NCI-H2171 (cell line): ENCODE measurements at regions not wholly inside any gene's neighbourhood (a gene's known extent, or its start where the extent isn't known, plus 50 kb on each side); places are given as distances from the start of the nearest gene placed in this dataset.

Source experiments
- DNase-seq: peaks from one replicate; lab custom pipeline; 2025; lab: John Stamatoyannopoulos, UW

DNA sequence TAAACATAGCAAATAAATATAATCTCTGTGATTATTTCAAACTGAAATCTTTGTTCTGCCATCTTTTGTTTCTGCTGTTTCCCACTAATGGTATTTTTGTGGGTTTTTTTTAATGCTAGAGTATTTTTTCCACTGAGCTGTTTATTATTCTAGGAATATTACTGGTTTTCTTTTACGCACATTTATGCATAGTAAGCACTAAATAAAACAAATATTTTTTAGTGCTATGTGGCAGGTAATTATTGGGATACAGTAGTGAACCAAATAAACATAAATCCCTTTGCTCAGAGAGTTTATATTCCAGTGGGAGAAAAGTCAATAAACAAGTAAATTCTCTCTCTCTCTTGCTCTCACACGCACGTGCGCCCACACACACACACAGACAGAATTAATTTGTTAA, 397.4 kb downstream of the PRDM5 start:
- DNase-seq = no peak

DNA sequence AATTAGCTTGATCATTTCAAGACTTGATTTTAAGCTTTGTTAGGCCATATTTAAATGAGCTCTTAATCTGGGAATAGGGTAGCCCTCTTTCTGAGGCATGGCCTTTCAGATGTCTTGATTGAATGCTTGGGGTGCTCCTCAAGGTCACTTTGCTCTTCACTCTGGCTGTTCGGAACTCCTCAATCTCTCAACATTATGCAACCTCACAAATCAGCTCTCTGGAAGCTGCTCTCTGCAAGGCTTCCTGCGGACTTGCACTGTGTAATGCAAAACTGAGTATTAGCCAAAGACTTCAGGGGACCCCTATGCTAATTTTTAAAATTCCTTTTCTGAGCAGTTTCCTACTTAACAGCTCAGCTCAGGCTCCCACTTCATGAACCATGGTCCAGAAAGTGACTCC, 398.3 kb downstream of the PRDM5 start:
- no peak for DNase-seq

DNA sequence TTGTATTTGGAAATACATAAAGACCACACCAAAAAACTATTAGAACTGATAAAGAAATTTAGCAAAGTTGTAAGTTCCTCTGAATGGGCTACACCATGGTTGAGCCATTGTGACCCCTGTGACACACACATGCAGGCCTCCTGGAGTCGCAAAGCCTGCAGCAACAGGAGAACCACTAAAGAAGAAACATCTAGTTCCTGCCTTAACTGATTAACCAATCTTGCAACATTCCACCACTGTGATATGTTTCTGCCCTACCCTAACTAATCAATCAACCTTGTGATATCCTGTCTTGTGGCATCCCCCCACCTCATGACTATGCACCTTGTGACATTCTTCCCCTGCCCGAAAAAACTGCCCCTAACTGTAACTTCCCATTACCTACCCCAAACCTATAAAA, 401.8 kb downstream of the PRDM5 start:
- no peak for DNase-seq

DNA sequence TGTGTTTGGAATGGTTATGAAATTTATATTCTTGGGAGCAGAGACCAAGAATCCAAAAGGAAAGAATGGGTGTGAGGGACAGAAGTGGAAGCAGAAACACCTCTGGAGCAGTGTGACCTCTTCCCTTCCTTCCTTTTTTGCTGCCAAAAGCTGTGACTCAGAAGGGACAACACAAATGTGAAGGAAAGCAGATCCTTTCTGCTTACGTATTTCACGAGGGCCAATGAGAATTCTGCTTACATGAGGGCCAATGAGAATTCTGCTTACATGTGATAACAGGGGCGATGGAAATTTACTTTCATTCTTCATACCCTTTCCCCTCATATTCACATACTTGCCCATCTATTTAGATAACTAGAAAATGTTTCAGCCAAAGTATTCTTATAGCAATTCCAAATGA, 404.6 kb downstream of the PRDM5 start:
- no peak for DNase-seq

DNA sequence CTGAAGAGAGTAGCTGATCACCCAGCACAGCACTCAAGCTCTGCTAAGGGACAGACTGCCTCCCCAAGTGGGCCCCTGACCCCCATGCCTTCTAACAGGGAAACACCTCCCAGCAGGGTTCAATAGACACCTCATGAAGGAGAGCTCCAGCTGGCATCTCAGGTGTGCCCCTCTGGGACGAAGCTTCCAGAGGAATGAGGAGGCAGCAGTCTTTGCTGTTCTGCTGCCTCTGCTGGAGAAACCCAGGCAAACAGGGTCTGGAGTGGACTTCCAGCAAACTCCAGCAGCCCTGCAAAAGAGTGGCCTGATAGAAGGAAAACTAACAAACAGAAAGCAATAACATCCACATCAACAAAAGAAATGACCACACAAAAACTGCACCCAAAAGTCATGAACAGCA, 412.8 kb downstream of the PRDM5 start:
- no peak for DNase-seq

DNA sequence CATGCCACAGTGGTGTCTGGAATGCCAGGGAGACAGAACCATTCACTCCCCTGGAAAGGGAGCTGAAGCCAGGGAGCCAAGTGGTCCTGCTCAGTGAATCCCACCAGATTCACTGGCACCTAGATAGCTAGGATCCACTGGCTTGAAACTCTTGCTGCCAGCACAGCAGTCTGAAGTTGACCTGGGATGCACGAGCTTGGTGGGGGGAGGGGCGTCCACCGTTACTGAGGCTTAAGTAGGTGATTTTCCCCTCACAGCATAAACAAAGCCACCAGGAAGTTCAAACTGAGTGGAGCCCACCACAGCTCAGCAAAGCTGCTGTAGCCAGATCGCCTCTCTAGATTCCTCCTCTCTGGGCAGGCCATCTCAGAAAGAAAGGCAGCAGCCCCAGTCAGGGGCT, 413.3 kb downstream of the PRDM5 start:
- no peak for DNase-seq

DNA sequence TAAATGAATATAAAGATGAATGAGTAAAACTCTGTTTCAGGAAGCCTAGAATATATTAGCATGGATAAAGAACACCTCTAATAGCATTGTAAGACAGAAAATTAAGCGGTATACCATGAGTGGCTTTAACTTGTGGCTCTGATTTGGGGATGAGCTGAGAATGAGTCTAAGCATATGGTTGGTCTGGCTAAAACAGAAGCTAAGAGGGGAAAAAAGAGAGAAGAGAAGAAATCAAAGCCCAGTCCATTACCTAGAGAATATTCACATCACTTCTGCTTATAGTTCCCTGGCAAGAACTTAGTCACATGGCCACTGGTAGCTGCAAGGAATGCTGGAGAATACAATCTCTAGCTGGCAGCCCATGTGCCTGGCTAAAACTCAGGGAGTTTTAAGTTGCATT, 414.5 kb downstream of the PRDM5 start:
- DNase-seq = no peak

DNA sequence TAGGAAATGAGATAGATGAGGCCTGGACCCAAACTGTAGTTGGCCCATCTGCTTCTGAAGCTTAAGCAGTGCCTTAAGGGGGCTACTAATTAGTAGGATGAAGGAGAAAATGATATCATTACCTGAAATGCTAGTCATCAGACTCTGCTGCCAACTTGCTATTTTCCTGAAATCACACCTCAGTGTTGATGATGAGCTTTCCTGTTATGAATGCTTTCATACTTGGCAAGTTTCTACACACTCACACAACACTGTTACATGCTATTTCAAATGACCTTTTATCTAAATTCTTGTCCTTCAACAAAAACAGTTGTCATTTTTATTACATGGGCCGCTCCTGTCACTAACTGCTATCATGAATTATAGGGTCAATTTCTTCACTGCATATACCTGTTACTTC, 416.0 kb downstream of the PRDM5 start:
- DNase-seq = no peak

DNA sequence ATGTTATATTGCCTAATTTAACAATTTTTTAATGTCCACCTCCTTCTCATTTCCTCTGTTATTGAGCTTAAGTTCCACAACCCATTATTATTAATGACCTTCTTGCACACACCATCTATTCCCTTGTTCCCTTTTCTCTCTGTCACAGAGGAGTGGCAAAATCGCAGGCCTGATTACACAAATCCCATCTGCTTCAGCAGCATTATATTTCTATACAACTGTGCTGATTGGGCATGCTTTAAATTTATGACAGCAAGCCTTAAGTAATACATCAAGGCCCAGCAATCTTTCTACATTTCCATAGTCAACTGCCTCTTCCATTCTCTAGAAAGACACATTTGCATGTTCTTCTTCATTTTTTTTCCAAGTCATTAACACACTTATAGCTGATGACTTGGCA, 423.8 kb downstream of the PRDM5 start:
- no peak for DNase-seq

DNA sequence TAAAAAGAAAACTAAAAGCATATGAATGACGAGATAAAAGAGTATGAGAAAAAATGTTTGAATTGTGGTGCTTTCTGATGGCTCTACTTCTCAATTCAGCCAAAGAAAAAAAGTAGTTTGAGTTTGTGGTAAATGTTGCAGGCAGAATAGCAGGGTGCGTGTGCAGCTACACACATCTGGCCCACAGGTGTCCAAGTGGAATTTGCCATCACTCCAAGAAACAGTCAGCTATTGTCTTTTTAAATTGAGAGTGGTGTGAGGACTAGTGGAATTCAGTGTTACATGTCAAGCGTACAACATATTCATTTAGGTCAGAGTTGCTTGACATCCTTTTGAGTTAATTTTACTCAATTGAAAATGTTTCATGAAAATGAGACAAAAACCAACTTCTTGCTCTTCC, 424.8 kb upstream of the MAD2L1 start:
- DNase-seq = no peak

DNA sequence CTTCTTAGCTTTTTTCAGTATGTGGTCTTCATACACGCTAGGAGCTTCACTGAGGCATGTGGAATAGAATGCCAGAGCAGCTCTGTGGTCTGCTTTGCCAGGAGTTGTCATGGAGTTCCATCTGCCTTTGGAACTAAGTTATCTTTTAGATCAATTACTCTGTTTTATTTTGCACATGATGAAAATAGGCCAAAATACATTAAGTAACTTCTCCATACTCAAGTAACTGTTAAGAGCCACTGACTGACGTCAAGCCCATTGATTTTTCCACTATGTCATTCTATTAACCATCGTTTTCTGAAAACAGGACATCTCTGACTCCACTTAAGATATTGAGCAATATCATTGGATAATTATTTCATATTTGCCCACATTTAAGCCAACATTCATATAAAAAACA, 415.1 kb upstream of the MAD2L1 start:
- DNase-seq = no peak

DNA sequence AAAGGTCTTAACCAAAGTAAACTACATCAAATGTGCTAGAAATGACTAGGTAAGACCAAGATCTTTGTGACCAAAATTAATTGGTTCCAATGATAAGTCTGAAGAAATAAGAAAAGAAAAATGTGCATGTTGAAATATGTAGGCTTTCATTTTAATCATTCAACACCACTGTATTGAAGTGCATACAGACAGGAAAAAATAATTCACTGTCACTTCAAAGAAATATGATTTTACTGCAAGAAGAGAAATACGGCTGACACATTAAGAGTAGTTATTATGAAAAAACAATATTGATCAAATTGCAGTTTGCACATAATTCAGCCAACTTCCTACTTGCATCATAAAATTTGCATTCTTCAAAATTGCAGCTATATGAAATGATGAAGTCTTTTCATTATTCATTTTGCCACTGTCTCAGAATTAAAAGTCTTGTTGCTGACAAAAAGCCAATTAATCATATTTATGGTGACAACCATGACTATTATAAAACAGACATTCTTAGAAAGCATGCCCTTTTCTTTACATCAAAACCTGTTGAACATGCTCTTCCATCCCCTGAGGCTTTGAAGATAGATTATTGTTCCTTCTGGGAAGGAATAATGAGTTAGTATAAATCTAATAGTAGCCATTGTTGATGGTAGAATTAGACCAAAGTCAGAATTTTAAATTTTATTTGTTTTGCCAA, 405.9 kb upstream of the MAD2L1 start:
- DNase-seq = no peak

DNA sequence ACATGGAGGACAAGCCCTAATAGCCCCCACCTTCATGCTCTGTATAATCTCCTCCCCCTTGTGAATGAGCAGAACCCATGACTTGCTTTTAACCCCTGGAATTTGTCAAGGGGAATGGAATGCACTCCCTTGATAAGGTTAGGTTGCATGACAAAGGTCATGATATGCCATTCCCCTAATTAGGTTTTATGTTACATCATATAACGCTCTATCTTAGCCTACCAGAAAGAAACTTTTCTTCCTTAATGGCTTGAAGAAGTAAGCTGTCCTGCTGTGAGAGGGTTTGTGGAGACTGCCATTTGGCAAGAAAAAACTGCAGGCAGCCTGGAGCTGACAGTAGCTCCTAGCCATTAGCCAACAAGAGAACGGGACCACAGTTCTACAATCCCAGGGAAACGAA, 399.8 kb upstream of the MAD2L1 start:
- DNase-seq = no peak

DNA sequence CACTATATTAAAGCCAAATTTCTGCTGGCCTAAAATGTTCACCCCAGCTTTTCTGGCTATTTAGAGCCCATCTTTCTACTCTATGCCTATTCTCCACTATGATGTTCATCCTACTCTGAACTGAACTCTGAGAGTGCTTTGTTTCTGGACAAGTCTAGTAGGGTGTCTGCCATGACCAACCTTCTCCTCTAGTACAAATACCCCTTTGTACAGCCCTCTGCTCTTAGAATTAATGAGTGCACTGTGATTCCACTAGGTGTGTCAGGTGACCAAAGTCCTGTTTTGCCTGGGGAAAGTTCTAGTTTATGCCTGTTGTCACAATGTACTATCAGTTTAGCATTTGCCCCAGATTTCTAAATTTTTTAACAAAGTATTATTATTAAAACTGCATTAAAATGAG, 388.1 kb upstream of the MAD2L1 start:
- no peak for DNase-seq

DNA sequence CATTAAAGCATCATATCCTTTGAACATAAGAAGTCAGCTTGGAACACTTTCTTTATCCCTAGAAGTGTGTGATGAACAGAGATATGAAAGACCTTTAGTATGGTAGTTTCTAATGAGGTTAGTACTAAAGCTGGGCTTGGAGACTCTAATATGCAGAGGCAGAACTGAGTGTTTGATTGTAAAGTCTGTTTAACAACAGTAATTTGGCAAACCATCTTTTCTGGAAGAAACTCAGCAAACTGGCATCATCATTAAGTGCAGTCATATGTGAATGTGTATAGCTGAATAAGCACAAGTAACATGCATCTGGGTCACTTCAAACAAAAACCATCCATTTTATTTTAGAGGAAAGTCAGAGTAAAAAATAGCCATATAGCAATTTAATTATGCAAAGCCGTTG, 385.9 kb upstream of the MAD2L1 start:
- no peak for DNase-seq

DNA sequence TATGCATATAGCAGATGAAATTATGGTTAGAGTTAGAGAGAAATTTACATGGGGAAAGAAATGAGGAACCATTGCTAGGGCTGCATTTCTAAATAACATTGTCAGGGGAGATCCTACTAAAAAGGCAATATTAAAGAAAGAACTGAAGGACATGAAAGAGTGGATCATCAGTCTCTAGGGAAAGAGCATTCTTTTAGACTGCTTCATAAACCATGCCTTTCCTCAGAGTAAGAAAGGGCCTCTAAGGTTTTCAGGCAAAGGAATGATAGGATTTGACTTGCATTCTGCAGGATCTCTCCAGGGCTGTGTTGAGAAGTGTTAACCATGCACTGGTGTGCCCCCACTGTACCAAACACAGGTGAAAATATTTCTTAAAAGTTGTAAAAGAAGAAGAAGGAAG, 385.4 kb upstream of the MAD2L1 start:
- no peak for DNase-seq

DNA sequence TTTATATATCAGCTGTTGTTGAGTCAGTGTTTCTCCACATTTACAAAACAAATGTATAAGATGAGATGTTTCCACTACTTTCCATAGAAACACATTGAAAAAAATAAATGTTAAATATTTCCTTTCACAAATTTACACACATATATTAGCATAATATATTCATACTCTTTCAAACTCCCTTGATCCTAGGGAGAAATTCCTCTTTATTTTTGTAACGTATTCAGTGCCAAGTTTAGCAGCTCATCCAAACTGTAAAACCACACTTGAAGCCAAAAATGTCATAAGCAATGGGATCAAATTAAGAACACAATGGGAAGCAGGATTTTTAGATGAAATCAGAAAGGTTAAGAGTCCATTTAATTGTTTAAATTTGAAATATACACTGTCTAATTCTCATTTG, 381.1 kb upstream of the MAD2L1 start:
- no peak for DNase-seq

DNA sequence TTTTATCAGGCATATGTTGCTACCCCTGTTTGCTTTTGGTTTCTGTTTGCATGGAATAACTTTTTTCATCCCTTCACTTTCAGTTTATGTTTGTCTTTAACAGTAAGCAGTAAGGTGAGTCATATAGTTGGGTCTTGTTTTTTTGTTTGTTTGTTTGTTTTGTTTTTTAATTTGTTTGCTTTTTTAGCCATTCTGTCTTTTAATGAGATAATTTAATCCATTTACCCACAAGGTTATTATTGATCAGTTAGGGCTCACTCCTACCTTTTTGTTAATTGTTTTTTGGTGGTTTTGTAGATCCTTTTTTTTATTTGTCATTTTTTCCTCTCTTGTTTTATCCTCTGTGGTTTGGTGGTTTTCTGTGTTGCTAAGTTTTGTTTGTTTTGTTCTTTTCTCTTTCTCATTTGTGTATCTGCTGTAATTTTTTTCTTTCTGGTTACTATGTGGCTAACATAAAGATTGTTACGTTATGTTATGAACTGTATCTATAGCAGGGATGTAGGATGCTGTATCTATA, 379.5 kb upstream of the MAD2L1 start:
- no peak for DNase-seq

DNA sequence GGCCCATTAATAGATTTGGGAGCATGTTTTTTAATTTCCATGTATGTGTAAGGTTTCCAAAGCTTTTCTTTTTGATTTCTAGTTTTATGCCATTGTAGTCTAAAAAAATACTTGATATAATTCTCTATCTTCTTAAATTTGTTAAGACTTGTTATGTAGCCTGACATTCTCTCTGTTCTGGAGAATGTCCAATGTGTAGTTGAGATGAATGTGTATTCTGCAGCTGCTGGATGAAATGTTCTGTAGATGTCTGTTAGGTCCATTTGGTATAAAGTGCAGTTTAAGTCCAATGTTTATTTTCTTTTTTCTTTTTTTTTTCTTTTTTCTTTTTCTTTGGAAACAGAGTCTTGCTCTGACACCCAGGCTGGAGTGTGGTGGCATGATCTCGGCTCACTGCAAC, 378.5 kb upstream of the MAD2L1 start:
- no peak for DNase-seq

DNA sequence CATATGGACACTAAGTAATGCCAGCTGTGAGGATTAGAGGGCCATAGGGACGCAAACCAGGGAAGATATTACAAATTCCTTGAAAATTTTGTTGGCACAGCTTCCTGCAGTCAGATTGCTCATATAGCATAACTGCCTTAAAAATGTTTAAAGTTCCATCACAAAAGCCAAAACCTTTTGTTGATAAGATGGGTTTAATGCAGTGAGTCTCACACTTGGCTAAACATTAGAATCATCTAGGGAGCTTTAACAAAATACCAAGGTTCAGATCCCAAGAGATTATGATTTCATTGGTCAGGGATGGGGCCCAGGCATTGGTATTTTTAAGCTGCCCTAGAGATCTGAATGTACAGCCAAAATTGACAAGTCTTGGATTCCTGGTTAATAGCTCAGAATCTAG, 376.5 kb upstream of the MAD2L1 start:
- DNase-seq = no peak

DNA sequence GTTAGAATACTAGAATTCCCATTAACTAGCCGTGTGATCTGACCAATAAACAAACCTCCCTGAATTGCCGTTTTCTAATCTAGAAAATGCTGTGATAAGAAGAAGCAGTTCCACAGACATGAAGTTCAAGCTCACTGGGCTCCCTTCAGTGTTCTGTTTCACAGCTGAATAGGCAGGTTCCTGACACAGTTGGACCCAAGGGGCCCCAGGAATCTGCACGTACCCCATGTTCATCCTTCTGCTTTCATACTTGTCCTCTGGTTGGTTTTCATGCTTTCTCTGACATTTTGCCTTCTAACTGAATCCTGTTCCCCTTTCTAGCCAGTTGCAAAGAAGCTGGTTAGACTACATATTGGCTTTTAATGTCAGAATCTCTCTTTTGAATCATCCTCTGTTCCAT, 374.1 kb upstream of the MAD2L1 start:
- no peak for DNase-seq

DNA sequence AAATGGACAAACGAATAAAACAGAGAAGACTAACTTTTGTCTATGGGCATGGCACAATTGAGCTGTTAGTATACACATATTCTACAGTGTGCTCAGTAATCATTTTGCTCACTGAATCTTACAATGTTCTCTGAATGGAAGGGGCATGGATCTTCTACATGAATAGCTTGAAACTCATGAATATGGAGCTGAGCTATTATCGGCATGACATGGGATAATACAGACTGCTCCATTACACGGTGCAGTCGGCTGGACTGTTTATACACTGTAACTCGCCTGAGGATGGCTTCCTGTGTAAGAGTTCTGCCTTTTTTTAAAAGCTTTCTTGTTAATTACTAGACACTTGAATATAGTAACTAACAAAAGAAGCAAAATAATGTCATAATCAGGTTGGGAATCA, 368.5 kb upstream of the MAD2L1 start:
- no peak for DNase-seq

DNA sequence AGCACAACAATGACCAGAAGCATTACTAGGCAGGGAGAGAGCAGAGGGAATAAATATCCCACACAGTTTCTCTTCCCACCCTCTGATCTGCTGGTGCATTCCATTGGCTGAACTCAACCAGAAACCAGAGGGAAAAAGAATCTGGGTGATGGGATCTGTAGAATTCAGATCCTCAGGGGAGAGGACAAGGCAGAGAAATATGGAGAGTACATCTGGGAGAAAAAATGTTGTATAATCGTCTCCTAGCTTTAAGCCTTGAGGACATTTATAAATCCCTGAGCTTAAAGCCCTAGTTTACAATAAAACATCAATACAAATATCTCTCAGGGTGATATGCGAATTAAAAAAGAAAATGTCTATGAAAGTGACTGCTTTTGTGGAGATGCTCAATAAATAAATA, 368.1 kb upstream of the MAD2L1 start:
- no peak for DNase-seq

DNA sequence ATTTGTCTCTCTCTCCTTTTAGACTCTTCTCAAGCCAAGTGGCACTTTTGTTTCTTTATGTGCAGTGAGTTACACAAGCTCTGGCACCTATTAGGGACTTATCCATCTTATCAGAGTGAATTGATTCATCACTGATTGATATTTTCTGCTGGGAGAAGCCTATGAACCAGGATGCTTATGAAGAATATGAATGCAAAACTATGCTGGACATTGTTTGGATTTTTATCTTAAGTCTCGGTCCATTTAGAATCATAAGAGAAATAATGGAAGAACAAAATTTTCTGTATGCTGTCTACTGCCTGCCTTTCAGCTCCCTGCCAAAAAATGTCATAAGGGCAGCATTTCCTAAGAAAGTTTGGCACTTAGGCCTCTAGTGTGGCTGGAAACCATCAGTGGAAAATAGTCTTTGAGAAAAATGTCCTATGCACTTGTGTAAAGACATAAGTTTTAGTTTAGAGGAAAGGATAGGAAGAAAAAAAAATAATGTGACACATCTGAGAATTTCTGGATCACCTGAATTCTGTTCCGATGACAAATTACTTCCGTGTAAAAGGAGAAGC, 365.7 kb upstream of the MAD2L1 start:
- no peak for DNase-seq
